ENCODE measurements at regions not wholly inside any gene's neighbourhood (a gene's known extent, or its start where the extent isn't known, plus 50 kb on each side); places are given as distances from the start of the nearest gene placed in this dataset.

DNA sequence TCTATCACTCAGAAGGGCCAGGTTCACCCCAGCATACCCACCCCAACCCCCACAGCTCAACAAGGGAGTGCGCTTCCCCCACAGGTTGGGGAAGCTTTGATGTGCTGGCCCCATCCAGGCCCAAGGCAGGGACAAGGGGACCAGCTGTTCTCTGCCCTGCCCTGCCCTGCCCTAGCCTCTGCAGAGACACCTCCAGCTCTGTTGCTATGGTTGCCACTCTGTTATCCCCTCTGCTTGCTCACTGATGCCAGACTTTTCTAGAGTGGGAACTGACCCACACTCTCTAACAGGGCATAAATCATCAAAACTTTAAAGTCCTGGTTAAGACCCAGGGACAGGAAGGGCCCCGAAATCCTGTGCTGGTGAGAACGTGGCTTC, 50.4 kb upstream of the ENPP7 start:
- no peak overlapping the region for H3K4me3 ChIP-seq (ENCODE audit: low read depth, low read length)
- in situ Hi-C loops (cut with HindIII; ENCODE audit: low sequenced_read_pairs) = no loop called here
- DNase-seq (ENCODE audit: low read depth) = no peak
- TF ChIP-seq, protein P1, sequence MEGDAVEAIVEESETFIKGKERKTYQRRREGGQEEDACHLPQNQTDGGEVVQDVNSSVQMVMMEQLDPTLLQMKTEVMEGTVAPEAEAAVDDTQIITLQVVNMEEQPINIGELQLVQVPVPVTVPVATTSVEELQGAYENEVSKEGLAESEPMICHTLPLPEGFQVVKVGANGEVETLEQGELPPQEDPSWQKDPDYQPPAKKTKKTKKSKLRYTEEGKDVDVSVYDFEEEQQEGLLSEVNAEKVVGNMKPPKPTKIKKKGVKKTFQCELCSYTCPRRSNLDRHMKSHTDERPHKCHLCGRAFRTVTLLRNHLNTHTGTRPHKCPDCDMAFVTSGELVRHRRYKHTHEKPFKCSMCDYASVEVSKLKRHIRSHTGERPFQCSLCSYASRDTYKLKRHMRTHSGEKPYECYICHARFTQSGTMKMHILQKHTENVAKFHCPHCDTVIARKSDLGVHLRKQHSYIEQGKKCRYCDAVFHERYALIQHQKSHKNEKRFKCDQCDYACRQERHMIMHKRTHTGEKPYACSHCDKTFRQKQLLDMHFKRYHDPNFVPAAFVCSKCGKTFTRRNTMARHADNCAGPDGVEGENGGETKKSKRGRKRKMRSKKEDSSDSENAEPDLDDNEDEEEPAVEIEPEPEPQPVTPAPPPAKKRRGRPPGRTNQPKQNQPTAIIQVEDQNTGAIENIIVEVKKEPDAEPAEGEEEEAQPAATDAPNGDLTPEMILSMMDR (IDR thresholded peaks at IDR 0.05; ENCODE audit: low read depth, low read length, missing control alignments) = no peak

DNA sequence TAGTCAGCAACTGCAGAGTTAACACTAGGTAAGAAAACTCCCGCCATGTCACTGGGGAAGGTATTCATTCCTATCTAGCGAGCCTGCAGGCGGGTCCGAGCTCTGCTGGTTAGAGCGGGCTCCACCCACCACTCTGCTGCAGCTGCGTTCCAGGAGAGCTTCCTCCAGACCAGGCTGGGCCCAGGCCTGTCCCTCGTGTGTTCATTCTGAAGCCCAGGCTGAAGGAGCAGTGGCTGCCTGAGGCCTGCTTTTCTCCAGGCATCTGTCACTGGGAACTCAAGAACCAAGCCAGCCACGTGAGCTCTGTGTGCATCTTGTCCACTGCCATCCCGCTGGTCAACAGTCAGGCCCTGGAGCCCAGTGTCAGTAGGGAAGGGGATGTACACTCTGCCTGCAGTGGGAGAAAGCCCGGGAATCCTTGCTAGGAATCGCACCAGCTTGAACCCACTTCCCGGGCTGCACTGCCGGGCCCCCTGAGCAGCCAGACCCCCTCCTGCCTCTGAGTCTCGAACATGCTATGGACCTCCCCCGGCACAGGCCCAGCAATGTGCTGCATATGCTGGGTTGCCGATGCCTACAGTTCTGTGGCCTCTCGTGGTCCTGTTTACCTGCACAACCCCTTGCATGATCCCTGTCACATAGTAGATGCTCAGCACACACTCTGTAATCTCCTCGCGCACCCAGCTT, 51.0 kb upstream of the ENPP7 start:
- no peak for DNase-seq (ENCODE audit: low read depth)
- TF ChIP-seq, protein P1 (IDR thresholded peaks at IDR 0.05; ENCODE audit: low read depth, low read length, missing control alignments) = no peak
- H3K4me3 ChIP-seq (ENCODE audit: low read depth, low read length) = no peak overlapping the region
- in situ Hi-C loops (cut with HindIII; ENCODE audit: low sequenced_read_pairs) = no loop called here

DNA sequence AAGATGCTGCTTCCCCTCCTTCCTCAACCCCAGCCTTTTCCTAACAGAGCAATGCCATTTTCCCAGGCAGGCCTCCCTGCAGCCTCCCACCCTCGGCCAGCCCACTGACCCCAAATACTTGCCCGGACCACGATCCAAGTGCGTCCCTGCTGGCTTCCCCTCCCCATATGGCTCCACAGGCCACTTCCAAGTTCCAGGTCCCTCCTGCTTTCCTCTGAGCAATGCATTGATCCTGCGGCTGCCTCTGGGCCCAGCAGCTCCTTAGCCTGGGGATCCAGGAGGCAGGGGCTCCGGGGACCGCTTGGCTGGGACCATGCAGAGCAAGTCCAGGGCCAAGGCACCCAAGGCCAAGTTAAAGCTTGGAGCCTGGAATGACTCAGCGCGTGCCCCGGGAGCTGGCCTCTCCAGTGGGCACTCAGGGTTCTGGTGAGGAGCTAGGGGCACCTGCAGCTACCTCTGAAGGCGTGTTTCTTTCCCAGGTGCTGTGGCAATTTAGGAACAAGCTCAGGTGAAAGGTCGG, 51.9 kb upstream of the ENPP7 start:
- TF ChIP-seq, protein P1 (IDR thresholded peaks at IDR 0.05; ENCODE audit: low read depth, low read length, missing control alignments) = no peak
- in situ Hi-C loops (cut with HindIII; ENCODE audit: low sequenced_read_pairs) = no loop called here

DNA sequence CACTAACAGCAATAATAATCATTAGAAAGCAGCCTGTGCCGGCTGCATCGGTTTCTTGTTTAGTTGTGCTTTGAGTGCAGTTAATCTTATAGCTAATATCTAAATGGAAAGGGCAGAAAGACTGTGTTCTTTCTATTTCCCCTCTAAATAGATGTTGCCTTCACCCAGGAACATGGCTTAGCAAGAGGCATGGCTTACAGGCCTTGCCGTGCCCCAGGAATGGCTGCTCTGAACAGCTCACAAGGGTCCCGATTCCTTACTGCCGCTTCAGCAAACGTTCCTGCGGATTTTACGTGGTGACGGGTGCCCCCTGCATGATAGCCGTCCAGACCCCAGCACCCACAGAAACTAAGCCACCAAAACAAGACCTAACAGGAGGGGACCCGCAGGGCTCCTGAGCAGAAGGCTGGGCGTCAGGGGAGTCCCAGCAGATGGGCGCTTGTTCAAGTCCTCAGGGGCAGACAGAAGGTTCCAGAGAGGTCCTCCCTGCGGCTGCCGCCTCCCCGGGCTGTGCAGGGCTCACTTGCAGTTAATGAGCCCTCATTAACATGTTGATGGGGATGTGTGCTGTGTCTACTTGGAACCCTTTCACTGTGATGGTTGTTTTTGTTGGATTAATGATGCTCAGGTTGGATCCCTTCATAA, 52.5 kb upstream of the ENPP7 start:
- in situ Hi-C loops (cut with HindIII; ENCODE audit: low sequenced_read_pairs) = no loop called here
- TF ChIP-seq, protein P1 (IDR thresholded peaks at IDR 0.05; ENCODE audit: low read depth, low read length, missing control alignments) = no peak
- no peak for DNase-seq (ENCODE audit: low read depth)
- no peak overlapping the region for H3K4me3 ChIP-seq (ENCODE audit: low read depth, low read length)

More for the DNA sequence above, 51.9 kb upstream of the ENPP7 start:
- no peak for DNase-seq (ENCODE audit: low read depth)
- H3K4me3 ChIP-seq (ENCODE audit: low read depth, low read length) = no peak overlapping the region

DNA sequence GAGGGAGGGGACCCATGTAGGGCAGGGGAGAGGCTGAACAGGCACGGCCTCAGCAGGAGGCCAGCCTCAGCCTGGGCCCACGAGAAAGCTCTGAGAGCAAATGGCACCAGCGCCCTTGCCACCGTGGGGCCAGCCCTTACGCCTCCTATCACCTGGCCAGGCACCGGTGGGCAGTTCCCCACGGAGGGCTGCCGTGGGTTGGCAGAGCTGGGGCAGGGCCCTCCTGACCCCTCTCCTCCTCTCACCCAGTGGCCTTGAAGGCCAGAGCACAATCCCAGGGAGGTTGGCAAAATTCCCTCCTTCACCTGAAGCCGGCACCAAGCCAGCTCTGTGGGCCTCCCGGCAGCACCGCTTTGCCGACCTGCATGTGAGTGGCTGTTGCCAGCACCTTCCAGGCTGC, 53.1 kb upstream of the ENPP7 start:
- in situ Hi-C loops (cut with HindIII; ENCODE audit: low sequenced_read_pairs) = no loop called here
- H3K4me3 ChIP-seq (ENCODE audit: low read depth, low read length) = no peak overlapping the region
- no peak for DNase-seq (ENCODE audit: low read depth)
- TF ChIP-seq, protein P1 (IDR thresholded peaks at IDR 0.05; ENCODE audit: low read depth, low read length, missing control alignments) = no peak

DNA sequence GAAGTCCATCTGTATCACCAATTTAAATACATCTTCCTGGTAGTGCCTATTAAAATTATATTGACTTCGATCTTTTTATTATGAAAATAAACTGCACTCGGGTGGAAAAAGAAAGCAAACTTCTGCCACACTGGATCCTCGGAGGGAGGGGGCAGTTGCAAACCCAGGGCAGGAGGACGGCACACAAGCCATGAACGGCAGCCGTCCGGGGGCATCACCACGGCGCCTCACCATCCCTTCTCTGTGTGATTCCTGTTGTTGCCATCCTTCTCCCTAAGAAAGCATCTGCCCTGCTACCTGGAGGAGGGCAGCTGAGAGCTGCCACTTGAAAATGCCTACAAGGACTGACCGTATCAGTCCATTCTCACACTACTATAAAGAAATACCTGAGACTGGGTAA, 53.9 kb upstream of the ENPP7 start:
- TF ChIP-seq, protein P1 (IDR thresholded peaks at IDR 0.05; ENCODE audit: low read depth, low read length, missing control alignments) = no peak
- H3K4me3 ChIP-seq (ENCODE audit: low read depth, low read length) = no peak overlapping the region
- in situ Hi-C loops (cut with HindIII; ENCODE audit: low sequenced_read_pairs) = no loop called here
- DNase-seq (ENCODE audit: low read depth) = no peak
